22Rv1 (cell line): ENCODE measurements at regions not wholly inside any gene's neighbourhood (a gene's known extent, or its start where the extent isn't known, plus 50 kb on each side); places are given as distances from the start of the nearest gene placed in this dataset.

Experiments
- CTCF ChIP-seq: fragments of 450-650 bp; IDR thresholded peaks from 2 replicates; pipeline ENCODE4 v1.5.1; 2017; ENCODE audit warnings: mild to moderate bottlenecking
- ZFX ChIP-seq: fragments of 450-650 bp; IDR thresholded peaks from 2 replicates; pipeline ENCODE4 v1.6.1; 2017; ENCODE audit warnings: antibody characterized with exemption, borderline replicate concordance

DNA sequence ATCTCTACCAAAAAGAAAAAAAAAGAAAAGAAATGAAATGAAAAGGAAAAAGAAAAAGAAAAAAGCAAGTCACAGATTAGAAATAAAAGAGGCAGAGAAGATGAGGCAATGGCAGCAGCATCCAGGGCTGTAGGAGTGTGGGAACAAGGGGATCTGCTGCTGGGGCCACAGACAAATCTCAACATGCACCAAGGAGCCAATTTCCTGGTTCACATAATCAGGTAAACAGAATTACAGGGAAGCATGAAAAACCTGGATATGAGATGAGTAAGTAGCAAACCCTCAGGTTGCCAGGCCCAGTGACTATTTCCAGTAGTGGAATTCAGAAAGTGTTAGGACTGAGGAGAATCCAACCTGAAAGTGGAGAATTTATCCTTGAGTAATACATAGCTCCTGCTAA is 77.4 kb upstream of the ARHGAP28 start:
- TF ChIP-seq CTCF: no peak
- no peak for TF ChIP-seq ZFX
